ENCODE measurements at regions not wholly inside any gene's neighbourhood (a gene's known extent, or its start where the extent isn't known, plus 50 kb on each side); places are given as distances from the start of the nearest gene placed in this dataset.

GRCh38 chrY:16001896-16002295 is 1477.6 kb downstream of the NLGN4Y start:
- Histone ChIP-seq H3K9me3 (ENCODE audit: low read depth) (no peaks in the 10 kb centered on the region), H4K20me1 (ENCODE audit: insufficient read depth) (no peaks in the 10 kb centered on the region), H3K9ac (no peak overlapping the region), H3K4me3 (no peak overlapping the region), H3K9me2 (ENCODE audit: insufficient read depth) (no peaks in the 10 kb centered on the region), H3K79me2 (ENCODE audit: insufficient read depth) (no peaks in the 10 kb centered on the region), H3K27me3 (replicated peaks; ENCODE audit: insufficient read depth) (no peaks in the 10 kb centered on the region), H3K36me3 (ENCODE audit: low read depth) (no peaks in the 10 kb centered on the region), H3K4me2 (ENCODE audit: unreplicated experiment) (no peak overlapping the region), H3F3A (ENCODE audit: insufficient read depth) (no peaks in the 10 kb centered on the region), H3K4me1 (ENCODE audit: insufficient read depth) (no peaks in the 10 kb centered on the region), H2AFZ (no peak overlapping the region), H3K27ac (no peak overlapping the region)
- in situ Hi-C loops (cut with MboI): no loop called here
- DNase-seq: no peak
- TF ChIP-seq EZH2 (IDR thresholded peaks at IDR 0.05; ENCODE audit: insufficient read depth, poor library complexity, severe bottlenecking) (no peak), EZH2phosphoT487 (IDR thresholded peaks at IDR 0.05; ENCODE audit: insufficient read depth, low read depth) (no peak)

DNA sequence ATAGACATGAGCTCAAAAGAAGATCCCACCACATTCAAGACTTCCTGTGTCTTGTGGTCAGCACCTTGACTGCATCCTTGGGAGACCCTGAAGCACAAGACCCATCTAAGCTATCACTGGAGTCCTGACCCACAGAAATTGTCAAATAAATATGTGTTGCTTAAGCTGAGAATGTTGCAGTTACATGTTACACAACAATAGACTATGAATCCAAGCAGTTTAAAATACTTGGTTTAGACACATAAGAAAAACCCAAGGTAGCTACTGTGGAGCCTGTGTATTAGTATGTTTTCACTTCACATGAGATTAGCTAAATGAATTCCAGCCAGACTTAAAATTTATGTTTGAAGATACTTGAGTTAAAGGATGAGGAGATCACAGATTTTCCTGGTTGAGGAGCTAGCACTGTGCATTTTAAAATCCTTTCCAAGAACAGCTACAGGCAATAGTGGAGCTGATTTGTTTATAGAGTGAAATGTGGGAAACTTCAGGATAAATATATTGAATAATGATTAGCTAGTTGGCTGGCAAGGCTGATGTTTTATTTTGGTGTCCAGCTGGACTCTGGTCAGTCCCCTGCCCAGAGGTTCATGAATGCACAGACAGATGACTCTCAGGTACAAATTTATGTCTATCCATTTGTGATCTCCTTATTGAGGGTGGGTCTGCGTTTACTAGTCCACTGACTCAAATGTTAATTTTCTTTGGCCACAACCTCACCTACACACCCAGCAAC is 1527.7 kb downstream of the NLGN4Y start:
- Histone ChIP-seq H4K20me1 (ENCODE audit: insufficient read depth) (no peaks in the 10 kb centered on the region), H3K4me1 (ENCODE audit: insufficient read depth) (no peaks in the 10 kb centered on the region), H3K36me3 (ENCODE audit: low read depth) (no peaks in the 10 kb centered on the region), H3K27ac (no peak overlapping the region), H3K9me3 (ENCODE audit: low read depth) (no peaks in the 10 kb centered on the region), H3K4me2 (ENCODE audit: unreplicated experiment) (no peak overlapping the region), H3K79me2 (ENCODE audit: insufficient read depth) (no peaks in the 10 kb centered on the region), H3K9ac (no peak overlapping the region), H3K27me3 (replicated peaks; ENCODE audit: insufficient read depth) (no peaks in the 10 kb centered on the region), H2AFZ (no peak overlapping the region), H3K4me3 (no peak overlapping the region), H3F3A (ENCODE audit: insufficient read depth) (no peaks in the 10 kb centered on the region), H3K9me2 (ENCODE audit: insufficient read depth) (no peaks in the 10 kb centered on the region)
- in situ Hi-C loops (cut with MboI): no loop called here
- 14 to 18% methylated on average over 1 of the region's 1 CpG for WGBS, 2 experiments (ENCODE audit: low coverage in 1 of 2, low lambda C conversion rate in 2 of 2, missing lambda C conversion rate in 2 of 2)
- DNase-seq: no peak
- TF ChIP-seq EZH2phosphoT487 (IDR thresholded peaks at IDR 0.05; ENCODE audit: insufficient read depth, low read depth) (no peak), EZH2 (IDR thresholded peaks at IDR 0.05; ENCODE audit: insufficient read depth, poor library complexity, severe bottlenecking) (no peak)

- Histone ChIP-seq H4K20me1 (ENCODE audit: insufficient read depth) (no peaks in the 10 kb centered on the region), H3F3A (ENCODE audit: insufficient read depth) (no peaks in the 10 kb centered on the region), H2AFZ (no peak overlapping the region), H3K79me2 (ENCODE audit: insufficient read depth) (no peaks in the 10 kb centered on the region), H3K4me1 (ENCODE audit: insufficient read depth) (no peaks in the 10 kb centered on the region), H3K9ac (no peak overlapping the region), H3K4me2 (ENCODE audit: unreplicated experiment) (no peak overlapping the region), H3K4me3 (no peak overlapping the region), H3K27ac (no peak overlapping the region), H3K27me3 (replicated peaks; ENCODE audit: insufficient read depth) (no peaks in the 10 kb centered on the region), H3K9me2 (ENCODE audit: insufficient read depth) (no peaks in the 10 kb centered on the region), H3K9me3 (ENCODE audit: low read depth) (no peaks in the 10 kb centered on the region), H3K36me3 (ENCODE audit: low read depth) (no peaks in the 10 kb centered on the region)
- in situ Hi-C loops (cut with MboI): no loop called here
- WGBS, 2 experiments (ENCODE audit: low coverage in 1 of 2, low lambda C conversion rate in 2 of 2, missing lambda C conversion rate in 2 of 2): 0% methylated on average over 1 of the region's 1 CpG
- no peak for DNase-seq
- no peak for TF ChIP-seq EZH2 (IDR thresholded peaks at IDR 0.05; ENCODE audit: insufficient read depth, poor library complexity, severe bottlenecking)
- no peak for TF ChIP-seq EZH2phosphoT487 (IDR thresholded peaks at IDR 0.05; ENCODE audit: insufficient read depth, low read depth)
Observed at GRCh38 chrY:16060141-16060540, 1535.8 kb downstream of the NLGN4Y start.

DNA sequence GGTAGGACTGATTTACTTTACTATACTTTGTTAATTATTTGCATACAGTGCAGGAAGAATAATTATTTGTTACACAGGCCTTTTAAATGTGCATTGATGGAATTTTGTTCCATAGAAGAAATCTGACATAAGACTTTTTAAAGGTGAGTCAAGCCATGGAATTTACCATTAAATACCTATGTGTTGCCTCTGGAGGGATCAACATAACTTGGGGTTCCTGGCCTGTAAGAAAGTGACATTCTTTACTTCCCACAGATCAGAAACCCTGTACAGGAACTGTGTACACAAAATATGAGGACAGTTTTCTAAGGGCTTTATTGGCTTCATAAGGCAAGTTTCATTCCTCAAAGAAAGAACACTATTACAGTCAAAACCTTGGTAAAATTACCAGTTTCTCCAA is 1536.4 kb downstream of the NLGN4Y start:
- H4K20me1 ChIP-seq (ENCODE audit: insufficient read depth): no peaks in the 10 kb centered on the region
- in situ Hi-C loops (cut with MboI): no loop called here
- no peak overlapping the region for H3K27ac ChIP-seq
- H3K4me3 ChIP-seq: no peak overlapping the region
- H3K36me3 ChIP-seq (ENCODE audit: low read depth): no peaks in the 10 kb centered on the region
- no peak overlapping the region for H3K4me2 ChIP-seq (ENCODE audit: unreplicated experiment)
- H3K9ac ChIP-seq: no peak overlapping the region
- TF ChIP-seq EZH2 (IDR thresholded peaks at IDR 0.05; ENCODE audit: insufficient read depth, poor library complexity, severe bottlenecking): no peak
- TF ChIP-seq EZH2phosphoT487 (IDR thresholded peaks at IDR 0.05; ENCODE audit: insufficient read depth, low read depth): no peak
- H3K4me1 ChIP-seq (ENCODE audit: insufficient read depth): no peaks in the 10 kb centered on the region
- no peaks in the 10 kb centered on the region for H3K9me3 ChIP-seq (ENCODE audit: low read depth)
- H3K79me2 ChIP-seq (ENCODE audit: insufficient read depth): no peaks in the 10 kb centered on the region
- H3K27me3 ChIP-seq (replicated peaks; ENCODE audit: insufficient read depth): no peaks in the 10 kb centered on the region
- no peak for DNase-seq
- no peaks in the 10 kb centered on the region for H3F3A ChIP-seq (ENCODE audit: insufficient read depth)
- no peaks in the 10 kb centered on the region for H3K9me2 ChIP-seq (ENCODE audit: insufficient read depth)
- H2AFZ ChIP-seq: no peak overlapping the region

DNA sequence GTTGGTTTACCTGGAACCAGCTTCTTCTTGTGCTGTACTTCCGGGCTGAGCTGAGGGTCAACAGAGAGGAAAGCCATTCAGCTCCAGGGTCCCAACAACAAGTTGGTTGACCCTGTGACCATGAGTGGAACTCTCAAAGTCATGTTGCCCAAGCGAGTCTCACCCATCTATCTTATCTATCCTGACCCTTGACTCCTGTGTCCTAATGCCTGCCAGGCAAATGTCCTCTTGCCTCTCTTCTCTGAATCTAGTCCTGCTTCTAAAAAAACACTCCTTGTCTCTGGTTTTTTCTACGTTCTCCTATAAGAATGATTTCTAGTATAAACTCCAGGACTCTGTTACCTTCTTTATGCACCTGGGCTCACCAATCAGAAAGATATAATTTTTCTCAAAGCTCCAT is 1547.6 kb downstream of the NLGN4Y start:
- Histone ChIP-seq H4K20me1 (ENCODE audit: insufficient read depth) (no peaks in the 10 kb centered on the region), H3K9me2 (ENCODE audit: insufficient read depth) (no peaks in the 10 kb centered on the region), H3K4me2 (ENCODE audit: unreplicated experiment) (no peak overlapping the region), H3K27ac (no peak overlapping the region), H3K9me3 (ENCODE audit: low read depth) (no peaks in the 10 kb centered on the region), H3K27me3 (replicated peaks; ENCODE audit: insufficient read depth) (no peaks in the 10 kb centered on the region), H3K4me3 (no peak overlapping the region), H3K4me1 (ENCODE audit: insufficient read depth) (no peaks in the 10 kb centered on the region), H3F3A (ENCODE audit: insufficient read depth) (no peaks in the 10 kb centered on the region), H3K9ac (no peak overlapping the region), H3K36me3 (ENCODE audit: low read depth) (no peaks in the 10 kb centered on the region), H2AFZ (no peak overlapping the region), H3K79me2 (ENCODE audit: insufficient read depth) (no peaks in the 10 kb centered on the region)
- no peak for DNase-seq
- WGBS, 2 experiments (ENCODE audit: low coverage in 1 of 2, low lambda C conversion rate in 2 of 2, missing lambda C conversion rate in 2 of 2): 13 to 19% methylated on average over 2 to 3 of the region's 3 CpGs
- in situ Hi-C loops (cut with MboI): no loop called here
- TF ChIP-seq EZH2 (IDR thresholded peaks at IDR 0.05; ENCODE audit: insufficient read depth, poor library complexity, severe bottlenecking) (no peak), EZH2phosphoT487 (IDR thresholded peaks at IDR 0.05; ENCODE audit: insufficient read depth, low read depth) (no peak)

Data from GM23248 (cell line).